ENCODE measurements at regions not wholly inside any gene's neighbourhood (a gene's known extent, or its start where the extent isn't known, plus 50 kb on each side); places are given as distances from the start of the nearest gene placed in this dataset.
"Not testable (repeated sequence)": the region's sequence is repeated elsewhere in the genome, so short reads cannot be mapped to it uniquely, and the experiment has no call there.

- DNase-seq (ENCODE audit: low read depth, low spot score), result no peak
Measured at GRCh38 chr10:33009244-33010131, 51.5 kb upstream of the ITGB1 start.

GRCh38 chr10:33008499-33009243, 50.6 kb upstream of the ITGB1 start:
- DNase-seq (ENCODE audit: low read depth, low spot score), result peak; percentile 41

GRCh38 chr10:33007731-33008381, 49.8 kb upstream of the ITGB1 start:
- not testable (repeated sequence) for DNase-seq (ENCODE audit: low read depth, low spot score)

All from pulmonary artery endothelial cell (primary cell).